Raji (cell line): ENCODE measurements at regions not wholly inside any gene's neighbourhood (a gene's known extent, or its start where the extent isn't known, plus 50 kb on each side); places are given as distances from the start of the nearest gene placed in this dataset.

Experiments
- POLR2A ChIP-seq: IDR thresholded peaks from 2 replicates; pipeline ENCODE4 v1.6.1; 2011; ENCODE audit warnings: low read depth, low read length, control low read depth; ENCODE audit not compliant: insufficient read depth

- TF ChIP-seq POLR2A: no peak
Observed at GRCh38 chr7:26065652-26066051, 86.3 kb upstream of the NFE2L3 start.

- TF ChIP-seq POLR2A: no peak
Observed at GRCh38 chr7:26066736-26067135, 85.3 kb upstream of the NFE2L3 start.

GRCh38 chr7:26070290-26070689 is 81.7 kb upstream of the NFE2L3 start:
- TF ChIP-seq POLR2A: no peak

GRCh38 chr7:26071622-26072456 is 80.2 kb upstream of the NFE2L3 start:
- no peak for TF ChIP-seq POLR2A

GRCh38 chr7:26073041-26073440 is 79.0 kb upstream of the NFE2L3 start:
- TF ChIP-seq POLR2A: no peak

GRCh38 chr7:26074919-26075318 is 77.1 kb upstream of the NFE2L3 start:
- no peak for TF ChIP-seq POLR2A

GRCh38 chr7:26076691-26077090 is 75.3 kb upstream of the NFE2L3 start:
- no peak for TF ChIP-seq POLR2A

- no peak for TF ChIP-seq POLR2A
Observed at GRCh38 chr7:26078437-26079336, 73.3 kb upstream of the NFE2L3 start.

GRCh38 chr7:26081638-26082037 is 70.4 kb upstream of the NFE2L3 start:
- TF ChIP-seq POLR2A: no peak

- TF ChIP-seq POLR2A: no peak
Observed at GRCh38 chr7:26083113-26083512, 68.9 kb upstream of the NFE2L3 start.

GRCh38 chr7:26084418-26084817 is 67.6 kb upstream of the NFE2L3 start:
- no peak for TF ChIP-seq POLR2A

GRCh38 chr7:26085771-26086170 is 66.2 kb upstream of the NFE2L3 start:
- TF ChIP-seq POLR2A: no peak

- no peak for TF ChIP-seq POLR2A
Observed at GRCh38 chr7:26087321-26088091, 64.5 kb upstream of the NFE2L3 start.

- no peak for TF ChIP-seq POLR2A
Observed at GRCh38 chr7:26090927-26091519, 61.0 kb upstream of the NFE2L3 start.

- TF ChIP-seq POLR2A: no peak
Observed at GRCh38 chr7:26091933-26092332, 60.1 kb upstream of the NFE2L3 start.
